ENCODE measurements at regions not wholly inside any gene's neighbourhood (a gene's known extent, or its start where the extent isn't known, plus 50 kb on each side); places are given as distances from the start of the nearest gene placed in this dataset.

DNA sequence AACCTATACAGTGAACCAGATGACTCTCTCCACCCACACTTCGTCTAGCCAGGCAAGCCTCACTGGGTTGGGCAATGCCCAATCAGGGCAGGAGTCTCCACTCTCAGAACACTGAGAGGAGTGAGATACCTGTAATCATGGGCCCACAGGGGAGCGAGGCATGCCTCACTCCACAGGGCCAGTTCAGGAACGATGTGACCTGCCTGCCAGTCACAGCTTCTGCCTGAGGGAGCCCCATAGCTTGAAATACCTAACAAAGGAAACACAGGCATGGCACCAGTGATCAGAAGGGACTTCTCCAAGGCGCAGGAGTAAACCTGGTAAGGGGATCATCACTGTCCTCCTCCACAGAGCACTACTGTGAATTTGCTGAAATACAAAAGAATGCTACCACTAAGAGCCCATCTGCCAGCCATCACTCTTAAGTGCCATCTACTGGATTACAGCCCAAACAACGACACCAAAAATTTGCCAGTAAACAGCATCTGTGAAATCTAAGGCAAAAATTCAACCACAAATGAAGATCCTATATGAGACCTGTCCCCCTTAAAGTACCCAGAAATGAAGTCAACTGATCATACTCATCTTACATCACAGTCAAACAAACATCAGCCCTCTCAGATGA, 689.9 kb upstream of the SEMA6D start:
- no peak overlapping the region for H3K4ac ChIP-seq (replicated peaks; ENCODE audit: insufficient read length, low read depth, low read length)
- no peak overlapping the region; the same call in 1 of the 2 replicates for H2BK12ac ChIP-seq (ENCODE audit: low read depth, low read length)
- H3K27ac ChIP-seq (ENCODE audit: low read depth, low read length): no peak overlapping the region
- ChIA-PET CTCF (ENCODE audit: partially characterized antibody) (interaction anchor here (0.7 to 3.5 kb wide), 5 partner anchors 9 to 716 kb away, joined by 3 to 18 read pairs (median 4); no protein-coding TSS in a partner anchor), POLR2A (ENCODE audit: partially characterized antibody) (interaction anchor here (0.9 kb wide), 1 partner anchor 8 kb away, joined by 3 read pairs; no protein-coding TSS in a partner anchor)
- no peaks in the 10 kb centered on the region for H3K4me1 ChIP-seq (replicated peaks in 1 of 4; ENCODE audit: control insufficient read depth in 3 of 4, insufficient read depth in 4 of 4, low read length in 3 of 4)
- peak in 1 of 2 experiments; percentile 47 for DNase-seq (ENCODE audit: low read depth in 1 of 2, low spot score in 2 of 2)
- H3K9me3 ChIP-seq (ENCODE audit: insufficient read depth in 2 of 2, low read depth in 1 of 2, low read length in 1 of 2): no peaks in the 10 kb centered on the region
- no peak overlapping the region for H3K18ac ChIP-seq (ENCODE audit: extremely low read depth, low read length)
- no peak overlapping the region for H3K4me3 ChIP-seq (ENCODE audit: extremely low read depth in 1 of 4, insufficient read depth in 2 of 4, low read depth in 3 of 4, low read length in 4 of 4)
- H3K27me3 ChIP-seq (replicated peaks in 1 of 4; ENCODE audit: control insufficient read depth in 3 of 4, extremely low read depth in 1 of 4, insufficient read depth in 3 of 4, low read length in 3 of 4): no peaks in the 10 kb centered on the region
- WGBS, 2 experiments (ENCODE audit: extremely low coverage in 1 of 2, insufficient coverage in 1 of 2, insufficient read length in 1 of 2, insufficient replicate concordance in 2 of 2, low coverage in 1 of 2, low lambda C conversion rate in 2 of 2, missing lambda C conversion rate in 1 of 2): 84% methylated on average over 3 of the region's 5 CpGs; no CpG with 5 or more reads in 1 of the 2 experiments
- H3K14ac ChIP-seq (ENCODE audit: insufficient read length): no peak overlapping the region
- H3K4me2 ChIP-seq (ENCODE audit: insufficient read depth in 1 of 2, low read depth in 2 of 2, low read length in 2 of 2): no peak overlapping the region
- no peak overlapping the region for H2AK5ac ChIP-seq (ENCODE audit: low read depth, low read length)
- H4K8ac ChIP-seq (ENCODE audit: extremely low read depth, insufficient read depth, low read length): no peak overlapping the region; the same call in 1 of the 2 replicates
- H2AFZ ChIP-seq (ENCODE audit: low read length): peak overlapping the region; percentile 94
- no peak overlapping the region for H2BK15ac ChIP-seq (ENCODE audit: low read length)
- no peaks in the 10 kb centered on the region for H4K20me1 ChIP-seq (replicated peaks in 1 of 2; ENCODE audit: control insufficient read depth in 1 of 2, insufficient read depth in 2 of 2, low read length in 2 of 2)
- no peak overlapping the region for H2BK20ac ChIP-seq (ENCODE audit: low read length)
- no peak overlapping the region for H3K56ac ChIP-seq (replicated peaks; ENCODE audit: insufficient read length, low read depth, low read length)
- H3K36me3 ChIP-seq (ENCODE audit: control insufficient read depth in 2 of 4, insufficient read depth in 4 of 4, low read length in 3 of 4): no peaks in the 10 kb centered on the region
- no peak overlapping the region for H2BK5ac ChIP-seq (ENCODE audit: low read depth, low read length)
- H3K23ac ChIP-seq (ENCODE audit: insufficient read length): no peak overlapping the region
- no peaks in the 10 kb centered on the region for H3K79me2 ChIP-seq (ENCODE audit: control insufficient read depth in 1 of 2, insufficient read depth in 2 of 2, low read length in 2 of 2)
- no peaks in the 10 kb centered on the region for H3K23me2 ChIP-seq (ENCODE audit: low read depth, low read length)
- peak; percentile 63 for FAIRE-seq
- H4K5ac ChIP-seq (ENCODE audit: insufficient read length, low read depth, low read length): no peak overlapping the region
- no peak overlapping the region for H3K9ac ChIP-seq (replicated peaks in 1 of 4; ENCODE audit: extremely low read depth in 1 of 4, low read depth in 3 of 4, low read length in 3 of 4)
- no peaks in the 10 kb centered on the region for H3K79me1 ChIP-seq (ENCODE audit: low read depth, low read length)
- TF ChIP-seq, protein P1, sequence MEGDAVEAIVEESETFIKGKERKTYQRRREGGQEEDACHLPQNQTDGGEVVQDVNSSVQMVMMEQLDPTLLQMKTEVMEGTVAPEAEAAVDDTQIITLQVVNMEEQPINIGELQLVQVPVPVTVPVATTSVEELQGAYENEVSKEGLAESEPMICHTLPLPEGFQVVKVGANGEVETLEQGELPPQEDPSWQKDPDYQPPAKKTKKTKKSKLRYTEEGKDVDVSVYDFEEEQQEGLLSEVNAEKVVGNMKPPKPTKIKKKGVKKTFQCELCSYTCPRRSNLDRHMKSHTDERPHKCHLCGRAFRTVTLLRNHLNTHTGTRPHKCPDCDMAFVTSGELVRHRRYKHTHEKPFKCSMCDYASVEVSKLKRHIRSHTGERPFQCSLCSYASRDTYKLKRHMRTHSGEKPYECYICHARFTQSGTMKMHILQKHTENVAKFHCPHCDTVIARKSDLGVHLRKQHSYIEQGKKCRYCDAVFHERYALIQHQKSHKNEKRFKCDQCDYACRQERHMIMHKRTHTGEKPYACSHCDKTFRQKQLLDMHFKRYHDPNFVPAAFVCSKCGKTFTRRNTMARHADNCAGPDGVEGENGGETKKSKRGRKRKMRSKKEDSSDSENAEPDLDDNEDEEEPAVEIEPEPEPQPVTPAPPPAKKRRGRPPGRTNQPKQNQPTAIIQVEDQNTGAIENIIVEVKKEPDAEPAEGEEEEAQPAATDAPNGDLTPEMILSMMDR (IDR thresholded peaks at IDR 0.05; ENCODE audit: control extremely low read depth in 1 of 3, insufficient read depth in 1 of 3, low read depth in 1 of 3, low read length in 3 of 3): peak in 2 of 3 experiments; percentile 48 to 65; a peak in 2 of 4 replicates
- no peak for TF ChIP-seq POLR2A (IDR thresholded peaks at IDR 0.05; ENCODE audit: control extremely low read depth in 1 of 2, low read depth in 2 of 2, low read length in 2 of 2)
- peak; percentile 74 to 76 for TF ChIP-seq RAD21 (IDR thresholded peaks at IDR 0.05 in 1 of 2, conservative IDR thresholded peaks at IDR 0.05 in 1 of 2; ENCODE audit: low read depth in 2 of 2, low read length in 2 of 2)
- H2BK120ac ChIP-seq (replicated peaks; ENCODE audit: low read depth, low read length): no peak overlapping the region
- no peak overlapping the region for H4K91ac ChIP-seq (replicated peaks; ENCODE audit: insufficient read length, low read length)

Measured in H1 (cell line).